Loucy (cell line): ENCODE measurements at regions not wholly inside any gene's neighbourhood (a gene's known extent, or its start where the extent isn't known, plus 50 kb on each side); places are given as distances from the start of the nearest gene placed in this dataset.
"Not testable (repeated sequence)": the region's sequence is repeated elsewhere in the genome, so short reads cannot be mapped to it uniquely, and the experiment has no call there.

Source experiments
- H2AFZ ChIP-seq: fragments of 200-600 bp; sonication (generic); 2 replicates; pipeline ENCODE4 v1.6.0; 2016; ENCODE audit warnings: antibody characterized with exemption, mild to moderate bottlenecking, low read length, moderate library complexity
- H3F3A ChIP-seq: fragments of 200-600 bp; 2 replicates; pipeline ENCODE4 v1.6.0; 2016; ENCODE audit warnings: antibody characterized with exemption, low read depth, mild to moderate bottlenecking
- H3K27me3 ChIP-seq: fragments of 200-600 bp; sonication (generic); 2 replicates; pipeline ENCODE4 v1.6.1; 2014; ENCODE audit warnings: low read length, mild to moderate bottlenecking; ENCODE audit not compliant: insufficient read depth, poor library complexity, severe bottlenecking
- H3K36me3 ChIP-seq: fragments of 200-600 bp; sonication (generic); 2 replicates; pipeline ENCODE4 v1.6.1; 2016; ENCODE audit warnings: low read length; ENCODE audit not compliant: insufficient read depth
- H3K4me1 ChIP-seq: fragments of 200-600 bp; sonication (generic); 2 replicates; pipeline ENCODE4 v1.5.1; 2014; ENCODE audit warnings: low read length, mild to moderate bottlenecking; ENCODE audit not compliant: insufficient read depth, poor library complexity, severe bottlenecking
- H3K4me2 ChIP-seq: fragments of 200-600 bp; sonication (generic); 2 replicates; pipeline ENCODE4 v1.6.0; 2014; ENCODE audit warnings: antibody characterized with exemption, low read length, low read depth, mild to moderate bottlenecking; ENCODE audit not compliant: poor library complexity, severe bottlenecking
- H3K4me3 ChIP-seq: fragments of 200-600 bp; sonication (generic); 2 replicates; pipeline ENCODE4 v1.5.1; 2014; ENCODE audit warnings: low read length, mild to moderate bottlenecking, mixed read lengths; ENCODE audit not compliant: poor library complexity, severe bottlenecking
- H3K79me2 ChIP-seq: fragments of 200-600 bp; sonication (generic); 2 replicates; pipeline ENCODE4 v1.6.1; 2014; ENCODE audit warnings: low read length; ENCODE audit not compliant: insufficient read depth
- H3K9ac ChIP-seq: fragments of 200-600 bp; sonication (generic); 2 replicates; pipeline ENCODE4 v1.6.0; 2014; ENCODE audit warnings: mild to moderate bottlenecking, low read depth, low read length, moderate library complexity; ENCODE audit not compliant: poor library complexity, severe bottlenecking
- H3K9me2 ChIP-seq: fragments of 200-600 bp; sonication (generic); replicated peaks from 2 replicates; pipeline ENCODE4 v1.6.1; 2016; ENCODE audit warnings: low read depth, low read length, mixed read lengths
- H3K9me3 ChIP-seq: fragments of 200-600 bp; sonication (generic); 2 replicates; pipeline ENCODE4 v1.6.1; 2014; ENCODE audit warnings: mild to moderate bottlenecking, antibody characterized with exemption, low read length, low read depth; ENCODE audit not compliant: insufficient read depth
- H4K20me1 ChIP-seq: fragments of 200-600 bp; sonication (generic); 2 replicates; pipeline ENCODE4 v1.6.0; 2014; ENCODE audit warnings: antibody characterized with exemption, low read length, mild to moderate bottlenecking; ENCODE audit not compliant: insufficient read depth, poor library complexity, severe bottlenecking
- CTCF ChIP-seq: fragments of 200-600 bp; sonication (generic); conservative IDR thresholded peaks from 2 replicates; pipeline ENCODE4 v1.5.1; 2014; ENCODE audit warnings: mild to moderate bottlenecking, antibody characterized with exemption, low read length
- EZH2phosphoT487 ChIP-seq: fragments of 200-600 bp; IDR thresholded peaks from 2 replicates; pipeline ENCODE4 v1.6.1; 2018; ENCODE audit warnings: antibody characterized with exemption, mild to moderate bottlenecking, moderate library complexity, borderline replicate concordance

- Histone ChIP-seq H3K27me3 (no peaks in the 10 kb centered on the region), H2AFZ (peak overlapping the region; percentile 63), H3K4me2 (no peak overlapping the region), H3K9me3 (peaks cover 5% of the 10 kb centered on the region; the same call in 1 of the 2 replicates), H3F3A (peaks cover 8% of the 10 kb centered on the region; the same call in 1 of the 2 replicates), H3K9ac (no peak overlapping the region), H3K4me1 (peaks cover under 1% of the 10 kb centered on the region), H3K36me3 (no peaks in the 10 kb centered on the region), H3K9me2 (no peaks in the 10 kb centered on the region), H4K20me1 (no peaks in the 10 kb centered on the region), H3K4me3 (no peak overlapping the region), H3K79me2 (no peaks in the 10 kb centered on the region)
- TF ChIP-seq CTCF (no peak), EZH2phosphoT487 (no peak)
Measured at GRCh38 chr14:106690333-106690891, 1164.0 kb downstream of the TMEM121 start.

GRCh38 chr14:106691601-106692291, 1165.4 kb downstream of the TMEM121 start:
- no peaks in the 10 kb centered on the region for H3K27me3 ChIP-seq
- peaks cover 4% of the 10 kb centered on the region for H3K4me1 ChIP-seq
- TF ChIP-seq EZH2phosphoT487 (no peak), CTCF (peak; percentile 71)

GRCh38 chr14:106694638-106695393, 1168.4 kb downstream of the TMEM121 start:
- H3K36me3 ChIP-seq, result no peaks in the 10 kb centered on the region
- no peak for TF ChIP-seq EZH2phosphoT487
- peak; percentile 55; the same call in 1 of the 2 replicates for TF ChIP-seq CTCF
- peaks cover 17% of the 10 kb centered on the region for H3K4me1 ChIP-seq
- no peak overlapping the region for H3K9ac ChIP-seq
- no peaks in the 10 kb centered on the region for H3K79me2 ChIP-seq
- H3K4me2 ChIP-seq, result no peak overlapping the region
- H3K9me3 ChIP-seq, result peaks cover 5% of the 10 kb centered on the region; the same call in 1 of the 2 replicates
- no peaks in the 10 kb centered on the region for H3K27me3 ChIP-seq
- H2AFZ ChIP-seq, result no peak overlapping the region
- H4K20me1 ChIP-seq, result no peaks in the 10 kb centered on the region
- H3K9me2 ChIP-seq, result no peaks in the 10 kb centered on the region
- no peak overlapping the region for H3K4me3 ChIP-seq
- peaks cover 8% of the 10 kb centered on the region; the same call in 1 of the 2 replicates for H3F3A ChIP-seq

More at GRCh38 chr14:106691601-106692291, 1165.4 kb downstream of the TMEM121 start:
- no peaks in the 10 kb centered on the region for H3K9me2 ChIP-seq
- peaks cover 5% of the 10 kb centered on the region; the same call in 1 of the 2 replicates for H3K9me3 ChIP-seq
- no peaks in the 10 kb centered on the region for H3K36me3 ChIP-seq
- no peaks in the 10 kb centered on the region for H4K20me1 ChIP-seq
- no peak overlapping the region for H3K4me2 ChIP-seq
- peaks cover 8% of the 10 kb centered on the region; the same call in 1 of the 2 replicates for H3F3A ChIP-seq
- H2AFZ ChIP-seq, result no peak overlapping the region
- H3K4me3 ChIP-seq, result no peak overlapping the region
- H3K9ac ChIP-seq, result no peak overlapping the region
- H3K79me2 ChIP-seq, result no peaks in the 10 kb centered on the region

- Histone ChIP-seq H3K4me3 (peak overlapping the region; percentile 70), H2AFZ (peak overlapping the region; percentile 80; the same call in 1 of the 2 replicates), H3K9ac (peak overlapping the region; percentile 71), H3K4me1 (peaks cover 22% of the 10 kb centered on the region), H3K4me2 (peak overlapping the region; percentile 85)
- H3K9me2 ChIP-seq, H3K9me3 ChIP-seq, H3F3A ChIP-seq, H3K27me3 ChIP-seq, H3K79me2 ChIP-seq, H3K36me3 ChIP-seq, H4K20me1 ChIP-seq: not testable (repeated sequence)
Measured at GRCh38 chr14:106698620-106699267, 1172.4 kb downstream of the TMEM121 start.
